SH-SY5Y (cell line): ENCODE measurements at regions not wholly inside any gene's neighbourhood (a gene's known extent, or its start where the extent isn't known, plus 50 kb on each side); places are given as distances from the start of the nearest gene placed in this dataset.

ENCODE experiments used
- GATA2 ChIP-seq: IDR thresholded peaks from 2 replicates; pipeline ENCODE4 v1.6.1; 2011; ENCODE audit warnings: mild to moderate bottlenecking, low read depth, low read length
- GATA3 ChIP-seq: IDR thresholded peaks from 2 replicates; pipeline ENCODE4 v1.6.1; 2011; ENCODE audit warnings: low read depth, mild to moderate bottlenecking, low read length, moderate library complexity

GRCh38 chr2:7940723-7941122, 741.1 kb upstream of the ID2 start:
- TF ChIP-seq GATA2 (no peak), GATA3 (no peak)

- no peak for TF ChIP-seq GATA2
- no peak for TF ChIP-seq GATA3
Measured at GRCh38 chr2:7943446-7943845, 738.4 kb upstream of the ID2 start.

DNA sequence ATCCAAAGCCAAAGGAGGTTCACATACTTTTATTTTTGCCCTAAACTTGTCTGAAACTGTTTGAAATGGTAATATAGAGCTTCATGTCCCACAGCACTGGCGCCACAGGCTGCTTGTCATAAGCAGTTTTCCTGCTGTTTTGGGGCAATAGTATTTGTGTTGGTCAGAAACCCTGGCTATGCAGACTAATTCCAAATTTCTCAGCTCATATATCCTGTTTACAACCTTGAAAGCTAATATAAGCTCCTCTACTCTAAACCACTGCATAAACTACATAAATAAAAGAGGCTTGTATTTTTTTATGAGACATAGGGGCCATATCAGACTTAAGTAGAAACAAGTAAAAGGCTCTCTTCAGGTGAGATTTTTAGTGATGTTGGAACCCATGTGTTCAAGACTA, 736.8 kb upstream of the ID2 start:
- TF ChIP-seq GATA3 (no peak), GATA2 (no peak)

- TF ChIP-seq GATA2 = no peak
- TF ChIP-seq GATA3 = no peak
Measured at GRCh38 chr2:7950035-7950612, 731.7 kb upstream of the ID2 start.

DNA sequence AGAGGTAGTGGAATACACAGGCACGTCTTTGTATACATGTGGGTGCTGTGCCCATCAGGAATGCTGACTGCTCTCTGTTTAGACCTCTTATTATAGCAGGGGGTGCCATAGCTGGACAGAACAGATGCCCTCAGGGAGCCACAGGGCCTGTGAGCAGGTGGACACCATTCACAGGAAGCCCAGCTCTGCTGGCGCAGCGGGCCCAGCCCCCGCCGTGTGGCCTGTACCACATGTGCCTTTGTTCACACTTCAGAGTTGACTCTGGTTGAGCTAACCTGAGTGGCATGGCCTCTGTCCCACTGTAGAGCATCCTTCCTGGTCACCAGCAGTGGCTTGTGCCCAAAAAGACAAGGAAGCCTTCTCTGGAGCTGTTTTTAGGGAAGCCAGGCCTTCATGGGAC, 730.9 kb upstream of the ID2 start:
- no peak for TF ChIP-seq GATA2
- no peak for TF ChIP-seq GATA3

GRCh38 chr2:7951490-7951889, 730.4 kb upstream of the ID2 start:
- TF ChIP-seq GATA2 (no peak), GATA3 (no peak)

GRCh38 chr2:7952046-7952745, 729.7 kb upstream of the ID2 start:
- TF ChIP-seq GATA2 (no peak), GATA3 (no peak)

- TF ChIP-seq GATA3 = no peak
- peak; percentile 86 for TF ChIP-seq GATA2
Measured at GRCh38 chr2:7953195-7953594, 728.7 kb upstream of the ID2 start.

DNA sequence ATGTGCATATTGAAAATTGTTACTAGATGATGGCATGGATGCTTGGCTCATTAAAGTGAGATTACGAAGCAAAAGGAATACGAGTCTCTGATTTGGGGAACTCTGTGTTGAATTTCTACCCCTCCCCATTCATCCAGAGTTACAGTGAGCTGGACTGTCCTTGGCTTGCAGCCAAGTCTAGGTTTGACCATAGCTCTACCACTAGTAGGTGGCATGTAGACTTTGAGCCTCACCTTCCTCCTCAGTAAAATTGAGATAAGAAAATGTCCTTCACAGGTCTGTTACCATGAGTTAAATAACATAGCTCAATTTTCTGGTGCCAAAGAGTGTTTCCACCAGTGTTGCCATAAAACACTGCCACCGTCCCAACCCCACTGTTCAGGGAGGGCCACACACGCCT, 727.6 kb upstream of the ID2 start:
- TF ChIP-seq GATA3 (no peak), GATA2 (no peak)

- no peak for TF ChIP-seq GATA3
- no peak for TF ChIP-seq GATA2
Measured at GRCh38 chr2:7956126-7956689, 725.6 kb upstream of the ID2 start.

- TF ChIP-seq GATA3 (no peak), GATA2 (no peak)
Measured at GRCh38 chr2:7961550-7961949, 720.3 kb upstream of the ID2 start.

DNA sequence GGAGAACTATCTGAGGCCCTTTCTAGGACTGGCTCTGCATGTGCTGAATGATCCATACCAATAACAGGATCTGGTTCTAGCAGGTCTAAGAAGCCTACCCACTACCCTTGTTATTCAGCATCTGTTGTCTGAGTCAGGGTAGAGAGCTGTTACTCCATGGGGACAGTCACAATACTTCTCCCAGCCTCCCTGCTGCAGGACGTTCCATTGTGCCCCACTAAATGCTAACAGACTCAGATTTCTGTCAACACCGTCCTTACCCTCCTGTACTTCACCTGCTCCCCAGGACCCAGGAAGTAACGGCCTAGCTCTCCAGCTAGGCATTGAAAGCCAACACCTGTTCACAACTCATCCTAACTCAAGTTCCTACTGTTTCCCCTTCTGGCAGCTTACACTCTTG, 719.7 kb upstream of the ID2 start:
- TF ChIP-seq GATA3 (no peak), GATA2 (no peak)

DNA sequence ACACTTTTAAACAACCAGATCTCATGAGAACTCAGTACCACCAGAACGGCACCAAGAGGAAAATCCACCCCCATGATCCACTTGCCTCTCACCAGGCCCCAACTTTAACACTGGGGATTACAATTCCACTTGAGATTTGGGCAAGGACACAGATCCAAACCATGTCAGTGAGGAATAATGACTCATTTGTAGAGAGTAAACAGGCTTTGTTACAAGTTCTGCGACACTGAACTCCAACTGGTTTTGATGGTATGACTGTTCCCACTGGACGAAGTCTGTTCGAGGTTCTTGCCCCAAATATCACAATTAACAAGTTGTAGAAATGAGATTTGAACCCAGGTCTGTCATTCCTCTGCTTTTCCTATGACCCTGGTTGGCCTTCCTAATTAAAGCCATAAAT, 718.1 kb upstream of the ID2 start:
- no peak for TF ChIP-seq GATA2
- no peak for TF ChIP-seq GATA3

- no peak for TF ChIP-seq GATA3
- TF ChIP-seq GATA2 = peak; percentile 67
Measured at GRCh38 chr2:7966032-7966431, 715.8 kb upstream of the ID2 start.

GRCh38 chr2:7967707-7968405, 714.0 kb upstream of the ID2 start:
- TF ChIP-seq GATA2 (no peak), GATA3 (no peak)
